GM12891 (cell line): ENCODE measurements at regions not wholly inside any gene's neighbourhood (a gene's known extent, or its start where the extent isn't known, plus 50 kb on each side); places are given as distances from the start of the nearest gene placed in this dataset.

Source experiments
- POLR2A ChIP-seq: IDR thresholded peaks from 2 replicates; pipeline ENCODE4 v1.6.1; 2011; ENCODE audit warnings: low read depth, low read length, control low read depth
- POLR2AphosphoS5 ChIP-seq: IDR thresholded peaks from 2 replicates; pipeline ENCODE4 v1.6.1; 2011; ENCODE audit warnings: low read depth, low read length, control low read depth
- POU2F2 ChIP-seq: IDR thresholded peaks from 2 replicates; pipeline ENCODE4 v1.6.1; 2011; ENCODE audit warnings: low read depth, mild to moderate bottlenecking, control low read depth, low read length, moderate library complexity
- SPI1 ChIP-seq: IDR thresholded peaks from 2 replicates; pipeline ENCODE4 v1.6.1; 2011; ENCODE audit warnings: low read depth, low read length, control low read depth
- TAF1 ChIP-seq: IDR thresholded peaks from 2 replicates; pipeline ENCODE4 v1.6.1; 2011; ENCODE audit warnings: low read depth, low read length, control low read depth

DNA sequence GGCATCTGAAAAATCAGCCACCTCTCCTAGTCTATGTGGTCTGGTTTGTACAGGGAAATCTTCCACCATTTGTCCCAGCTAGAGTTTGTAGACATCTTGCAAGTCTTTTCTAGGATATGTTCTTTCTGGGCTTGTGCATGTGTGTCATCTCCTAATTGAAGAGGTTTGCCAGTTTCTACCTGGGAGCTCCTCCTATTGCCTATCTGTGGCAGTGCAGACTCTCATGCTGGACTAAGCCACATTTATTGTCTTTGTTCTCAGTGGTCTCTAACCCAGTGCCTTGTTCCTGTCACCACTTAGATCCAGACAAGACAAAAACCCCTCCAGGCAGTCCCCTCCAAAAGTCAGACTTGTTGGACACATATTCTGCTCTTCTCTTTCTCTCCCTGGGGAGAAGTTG is 72.0 kb upstream of the MRPS9 start:
- TF ChIP-seq SPI1 = no peak
- TF ChIP-seq POLR2A = no peak
- TF ChIP-seq POLR2AphosphoS5 = no peak
- TF ChIP-seq TAF1 = no peak
- TF ChIP-seq POU2F2 = no peak
